Body of pancreas (tissue), 4 donors: ENCODE measurements at regions not wholly inside any gene's neighbourhood (a gene's known extent, or its start where the extent isn't known, plus 50 kb on each side); places are given as distances from the start of the nearest gene placed in this dataset.

ENCODE experiments used
- ATAC-seq: fragments of 150-250 bp; one replicate; pipeline ENCODE4 v1.9.1; 2016
- DNase-seq, 4 donors: peaks; one replicate each; pipeline ENCODE4 v3.0.0-alpha.2; 2019
- H3K27ac ChIP-seq, 4 donors: fragments of 200-600 bp; sonication (generic); 1 replicate in 3 of 4; 2 replicates in 1 of 4; pipeline versions ENCODE4 v1.5.1 to v1.6.1; 2016 to 2019; ENCODE audit warnings: mild to moderate bottlenecking in 1 of 4, mixed read lengths in 1 of 4, moderate library complexity in 1 of 4
- H3K27me3 ChIP-seq, 2 donors: fragments of 200-600 bp; sonication (generic); one replicate each; pipeline ENCODE4 v1.6.0; 2016; ENCODE audit warnings: mild to moderate bottlenecking in 1 of 2
- H3K36me3 ChIP-seq, 2 donors: fragments of 200-600 bp; sonication (generic); replicated peaks in 1 of 2; 2 replicates each; pipeline ENCODE4 v1.5.1; 2016; ENCODE audit warnings: low read depth in 2 of 2; ENCODE audit not compliant: insufficient read depth in 1 of 2
- H3K4me1 ChIP-seq: fragments of 200-600 bp; sonication (generic); one replicate; pipeline ENCODE4 v1.6.0; 2016
- H3K4me3 ChIP-seq, 2 donors: fragments of 200-600 bp; sonication (generic); 1 replicate in 1 of 2; 2 replicates in 1 of 2; pipeline ENCODE4 v1.5.1; 2016 to 2019
- H3K9me3 ChIP-seq, 3 donors: fragments of 200-600 bp; sonication (generic); 1 replicate in 2 of 3; 2 replicates in 1 of 3; pipeline ENCODE4 v1.5.1; 2016
- CTCF ChIP-seq, 7 experiments: fragments of 450-650 bp in 4 of 7; fragments of 200-600 bp in 3 of 7; sonication (generic) in 3 of 7; IDR thresholded peaks; one replicate each; pipeline ENCODE4 v1.5.1; 2016 to 2019; ENCODE audit warnings: antibody characterized with exemption in 7 of 7
- POLR2A ChIP-seq, 3 donors: fragments of 450-650 bp; IDR thresholded peaks; one replicate each; pipeline ENCODE4 v1.6.1; 2016; ENCODE audit warnings: antibody characterized with exemption in 3 of 3, mild to moderate bottlenecking in 2 of 3
- WGBS, 2 donors: methylation state at CpG; one replicate each; pipeline ENCODE4 v1.1.5; 2017; 5-methylcytosine and 5-hydroxymethylcytosine counted together
- intact Hi-C: fragments of 100-400 bp; cut with DNase I; formaldehyde crosslinking; loops from one replicate; pipeline ENCODE4 v1.15.1; 2023

- Histone ChIP-seq H3K36me3 (no peaks in the 10 kb centered on the region), H3K4me3 (no peak overlapping the region), H3K27ac (no peak overlapping the region), H3K4me1 (no peaks in the 10 kb centered on the region), H3K27me3 (no peaks in the 10 kb centered on the region), H3K9me3 (no peaks in the 10 kb centered on the region)
- no peak for ATAC-seq
- DNase-seq = no peak
- intact Hi-C loops = no loop called here
- TF ChIP-seq CTCF (IDR thresholded peaks at IDR 0.05) (no peak), POLR2A (IDR thresholded peaks at IDR 0.05) (no peak)
- WGBS, 2 donors = 71 to 77% methylated on average over 1 of the region's 1 CpG
These were observed 959.3 kb downstream of the NCAM2 start for GRCh38 chr21:21957490-21957889.

GRCh38 chr21:21963911-21964310 lies 965.7 kb downstream of the NCAM2 start:
- Histone ChIP-seq H3K4me3 (no peak overlapping the region), H3K27me3 (no peaks in the 10 kb centered on the region), H3K36me3 (no peaks in the 10 kb centered on the region), H3K27ac (no peak overlapping the region), H3K4me1 (no peaks in the 10 kb centered on the region), H3K9me3 (peaks cover 0 to 3% (median 0%) of the 10 kb centered on the region in 3 donors)
- no peak for DNase-seq
- intact Hi-C loops = no loop called here
- ATAC-seq = no peak
- no peak for TF ChIP-seq CTCF (IDR thresholded peaks at IDR 0.05)
- TF ChIP-seq POLR2A (IDR thresholded peaks at IDR 0.05) = no peak
- whole genome bisulfite sequencing, 2 donors = 36 to 67% methylated on average over 1 of the region's 1 CpG

GRCh38 chr21:21968810-21969209 lies 970.6 kb downstream of the NCAM2 start:
- intact Hi-C loops = no loop called here
- DNase-seq (no peak), ATAC-seq (no peak)
- no peaks in the 10 kb centered on the region for H3K36me3 ChIP-seq
- H3K27ac ChIP-seq = no peak overlapping the region
- TF ChIP-seq POLR2A (IDR thresholded peaks at IDR 0.05) = no peak
- TF ChIP-seq CTCF (IDR thresholded peaks at IDR 0.05) = no peak
- peaks cover 0 to 3% (median 0%) of the 10 kb centered on the region in 3 donors for H3K9me3 ChIP-seq
- H3K4me1 ChIP-seq = no peaks in the 10 kb centered on the region
- whole genome bisulfite sequencing, 2 donors = 56 to 61% methylated on average over 2 of the region's 2 CpGs
- no peak overlapping the region for H3K4me3 ChIP-seq
- no peaks in the 10 kb centered on the region for H3K27me3 ChIP-seq

- intact Hi-C loops = no loop called here
- Histone ChIP-seq H3K36me3 (no peaks in the 10 kb centered on the region), H3K27me3 (no peaks in the 10 kb centered on the region), H3K4me3 (no peak overlapping the region), H3K27ac (no peak overlapping the region), H3K4me1 (no peaks in the 10 kb centered on the region), H3K9me3 (peaks cover 0 to under 1% (median 0%) of the 10 kb centered on the region in 3 donors)
- no peak for ATAC-seq
- DNase-seq = no peak
- WGBS, 2 donors = 29 to 31% methylated on average over 2 of the region's 2 CpGs
- no peak for TF ChIP-seq CTCF (IDR thresholded peaks at IDR 0.05)
- no peak for TF ChIP-seq POLR2A (IDR thresholded peaks at IDR 0.05)
These were observed 971.0 kb downstream of the NCAM2 start for GRCh38 chr21:21969211-21969610.

- no peaks in the 10 kb centered on the region for H3K9me3 ChIP-seq
- WGBS, 2 donors = 23 to 28% methylated on average over 4 of the region's 4 CpGs
- H3K36me3 ChIP-seq = no peaks in the 10 kb centered on the region
- ATAC-seq = no peak
- no peaks in the 10 kb centered on the region for H3K27me3 ChIP-seq
- H3K4me3 ChIP-seq = no peak overlapping the region
- H3K4me1 ChIP-seq = no peaks in the 10 kb centered on the region
- TF ChIP-seq POLR2A (IDR thresholded peaks at IDR 0.05) (no peak), CTCF (IDR thresholded peaks at IDR 0.05) (no peak)
- no peak for DNase-seq
- intact Hi-C loops = no loop called here
- no peak overlapping the region for H3K27ac ChIP-seq
These were observed 973.2 kb downstream of the NCAM2 start for GRCh38 chr21:21971384-21971783.
